Fibroblast of mammary gland (primary cell): ENCODE measurements at regions not wholly inside any gene's neighbourhood (a gene's known extent, or its start where the extent isn't known, plus 50 kb on each side); places are given as distances from the start of the nearest gene placed in this dataset.

Source experiments
- DNase-seq: peaks from one replicate; pipeline ENCODE4 v3.0.0-alpha.2; 2010; ENCODE audit warnings: low read depth
- H3K4me3 ChIP-seq: 2 replicates; pipeline ENCODE4 v1.5.1; 2011; ENCODE audit warnings: low read depth, mild to moderate bottlenecking, low read length, moderate library complexity; ENCODE audit not compliant: control insufficient read depth
- CTCF ChIP-seq: conservative IDR thresholded peaks from 2 replicates; pipeline ENCODE4 v1.5.1; 2011; ENCODE audit warnings: low read depth, low read length, inconsistent platforms; ENCODE audit not compliant: control insufficient read depth, insufficient read depth

GRCh38 chr1:34338871-34339270 is 162.2 kb downstream of the C1orf94 start:
- TF ChIP-seq CTCF: no peak
- DNase-seq: no peak
- H3K4me3 ChIP-seq: no peak overlapping the region

GRCh38 chr1:34341896-34342295 is 165.2 kb downstream of the C1orf94 start:
- H3K4me3 ChIP-seq: no peak overlapping the region
- no peak for TF ChIP-seq CTCF
- no peak for DNase-seq

GRCh38 chr1:34342334-34342733 is 165.6 kb downstream of the C1orf94 start:
- no peak for DNase-seq
- no peak overlapping the region for H3K4me3 ChIP-seq
- no peak for TF ChIP-seq CTCF

- TF ChIP-seq CTCF: no peak
- H3K4me3 ChIP-seq: no peak overlapping the region
- no peak for DNase-seq
Measured at GRCh38 chr1:34346128-34346527, 169.4 kb downstream of the C1orf94 start.

GRCh38 chr1:34353409-34353808 is 176.7 kb downstream of the C1orf94 start:
- TF ChIP-seq CTCF: no peak
- H3K4me3 ChIP-seq: no peak overlapping the region
- DNase-seq: no peak

DNA sequence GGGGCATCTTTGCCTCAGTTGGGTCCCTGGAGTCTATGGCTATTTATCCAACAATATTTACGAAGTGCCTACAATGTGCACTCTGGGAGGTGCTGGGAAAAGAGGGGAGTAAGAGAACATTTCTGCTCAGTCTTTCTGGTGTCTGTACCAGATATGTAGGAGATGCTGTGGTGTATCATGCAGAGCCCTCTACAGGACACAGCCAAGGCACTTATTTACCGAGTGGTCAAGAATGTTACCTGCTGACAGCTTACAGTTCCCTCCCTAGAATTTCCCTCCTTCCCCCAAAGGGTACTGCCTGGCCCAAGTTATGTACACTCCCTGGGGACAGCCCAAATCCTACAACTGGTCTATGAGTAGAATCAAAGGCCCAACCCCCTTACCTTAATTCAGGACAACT is 177.7 kb downstream of the C1orf94 start:
- no peak overlapping the region for H3K4me3 ChIP-seq
- no peak for TF ChIP-seq CTCF
- no peak for DNase-seq

DNA sequence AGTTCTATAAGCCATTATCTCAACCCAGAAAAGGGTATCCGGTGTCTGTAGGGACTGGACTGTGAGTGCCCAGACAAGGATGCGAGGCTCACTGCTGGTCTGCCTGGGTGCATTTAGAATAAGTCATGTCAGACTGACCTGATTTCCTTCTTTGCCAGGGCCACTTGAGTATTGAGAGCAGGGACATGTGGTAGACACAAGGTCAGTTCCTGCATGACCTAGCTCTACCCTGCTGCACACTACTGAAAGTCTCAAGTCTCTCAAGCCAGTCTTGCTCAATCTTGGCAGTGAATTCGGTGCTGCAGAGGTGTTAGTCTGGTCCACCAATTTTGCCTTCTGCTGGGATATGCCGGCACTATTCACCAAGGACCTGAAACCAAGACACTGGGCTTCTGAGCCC is 180.1 kb downstream of the C1orf94 start:
- no peak for DNase-seq
- TF ChIP-seq CTCF: no peak
- no peak overlapping the region for H3K4me3 ChIP-seq
